H9 (cell line): ENCODE measurements at regions not wholly inside any gene's neighbourhood (a gene's known extent, or its start where the extent isn't known, plus 50 kb on each side); places are given as distances from the start of the nearest gene placed in this dataset.

ENCODE experiments used
- DNase-seq: peaks from one replicate; pipeline ENCODE4 v3.0.0-alpha.2; 2017
- H2AFZ ChIP-seq: one replicate; pipeline ENCODE4 v1.6.1; 2013; ENCODE audit warnings: mild to moderate bottlenecking, low read length, control low read depth, moderate library complexity
- H2AK5ac ChIP-seq: 2 replicates; pipeline ENCODE4 v1.6.1; 2013; ENCODE audit warnings: low read length, control low read depth, mixed read lengths; ENCODE audit not compliant: insufficient read length
- H2BK120ac ChIP-seq: one replicate; pipeline ENCODE4 v1.6.1; 2013; ENCODE audit warnings: low read depth, mild to moderate bottlenecking, low read length, control low read depth, inconsistent platforms; ENCODE audit not compliant: poor library complexity, severe bottlenecking
- H2BK12ac ChIP-seq: 2 replicates; pipeline ENCODE4 v1.6.1; 2013; ENCODE audit warnings: low read length, control low read depth, mixed read lengths, low read depth; ENCODE audit not compliant: insufficient read length
- H2BK15ac ChIP-seq: 2 replicates; pipeline ENCODE4 v1.6.1; 2013; ENCODE audit warnings: low read depth, low read length, control low read depth
- H2BK20ac ChIP-seq: one replicate; pipeline ENCODE4 v1.6.1; 2013; ENCODE audit warnings: low read depth, mild to moderate bottlenecking, low read length, control low read depth, inconsistent platforms; ENCODE audit not compliant: poor library complexity, severe bottlenecking
- H2BK5ac ChIP-seq: 2 replicates; pipeline ENCODE4 v1.6.1; 2013; ENCODE audit warnings: low read length, control low read depth, mixed read lengths; ENCODE audit not compliant: insufficient read length
- H3K14ac ChIP-seq: 2 replicates; pipeline ENCODE4 v1.6.1; 2013; ENCODE audit warnings: low read length, control low read depth; ENCODE audit not compliant: insufficient read depth
- H3K18ac ChIP-seq: 2 replicates; pipeline ENCODE4 v1.6.1; 2013; ENCODE audit warnings: low read depth, mild to moderate bottlenecking, mixed read lengths, low read length, control low read depth; ENCODE audit not compliant: insufficient read length
- H3K23ac ChIP-seq: 2 replicates; pipeline ENCODE4 v1.6.1; 2013; ENCODE audit warnings: low read length, control low read depth, mixed read lengths, low read depth; ENCODE audit not compliant: insufficient read length
- H3K23me2 ChIP-seq: 2 replicates; pipeline ENCODE4 v1.6.1; 2013; ENCODE audit warnings: low read depth, mild to moderate bottlenecking, mixed read lengths, low read length, control low read depth; ENCODE audit not compliant: insufficient read length, poor library complexity, severe bottlenecking
- H3K27ac ChIP-seq: 2 replicates; pipeline ENCODE4 v1.5.1; 2013; ENCODE audit warnings: low read length, control low read depth, mixed read lengths, low read depth; ENCODE audit not compliant: insufficient read length
- H3K27me3 ChIP-seq: 2 replicates; pipeline ENCODE4 v1.6.1; 2013; ENCODE audit warnings: low read length, control low read depth, inconsistent platforms; ENCODE audit not compliant: insufficient read depth
- H3K4ac ChIP-seq: 2 replicates; pipeline ENCODE4 v1.6.1; 2013; ENCODE audit warnings: low read depth, mild to moderate bottlenecking, control low read depth, inconsistent platforms, low read length, moderate library complexity
- H3K4me1 ChIP-seq: 2 replicates; pipeline ENCODE4 v1.6.1; 2013; ENCODE audit warnings: low read length, control low read depth, inconsistent platforms; ENCODE audit not compliant: insufficient read depth
- H3K4me2 ChIP-seq: 2 replicates; pipeline ENCODE4 v1.6.1; 2013; ENCODE audit warnings: low read length, control low read depth, mixed read lengths; ENCODE audit not compliant: insufficient read length, insufficient read depth
- H3K56ac ChIP-seq: 2 replicates; pipeline ENCODE4 v1.6.1; 2013; ENCODE audit warnings: low read depth, mild to moderate bottlenecking, mixed read lengths, low read length, control low read depth; ENCODE audit not compliant: insufficient read length
- H3K79me1 ChIP-seq: 2 replicates; pipeline ENCODE4 v1.6.1; 2013; ENCODE audit warnings: low read depth, mild to moderate bottlenecking, moderate library complexity, low read length, control low read depth, inconsistent platforms; ENCODE audit not compliant: insufficient read depth, poor library complexity, severe bottlenecking
- H3K79me2 ChIP-seq: 2 replicates; pipeline ENCODE4 v1.6.1; 2013; ENCODE audit warnings: low read length, control low read depth, inconsistent platforms; ENCODE audit not compliant: insufficient read depth
- H3K9ac ChIP-seq: 2 replicates; pipeline ENCODE4 v1.6.1; 2013; ENCODE audit warnings: low read length, control low read depth, mixed read lengths; ENCODE audit not compliant: insufficient read length; ENCODE audit errors: extremely low read depth
- H3K9me3 ChIP-seq: one replicate; pipeline ENCODE4 v1.6.1; 2013; ENCODE audit warnings: low read depth, low read length, inconsistent platforms; ENCODE audit not compliant: control insufficient read depth
- H3T11ph ChIP-seq: one replicate; pipeline ENCODE4 v1.6.1; 2013; ENCODE audit warnings: mild to moderate bottlenecking, low read length, control low read depth, inconsistent platforms
- H4K20me1 ChIP-seq: one replicate; pipeline ENCODE4 v1.6.1; 2013; ENCODE audit not compliant: control insufficient read depth, insufficient read length, insufficient read depth
- H4K5ac ChIP-seq: 2 replicates; pipeline ENCODE4 v1.6.1; 2013; ENCODE audit warnings: low read depth, mild to moderate bottlenecking, mixed read lengths, low read length, control low read depth; ENCODE audit not compliant: insufficient read length
- H4K8ac ChIP-seq: replicated peaks from 2 replicates; pipeline ENCODE4 v1.6.1; 2013; ENCODE audit warnings: low read length, control low read depth, mixed read lengths, low read depth; ENCODE audit not compliant: insufficient read length
- H4K91ac ChIP-seq: 2 replicates; pipeline ENCODE4 v1.6.1; 2013; ENCODE audit warnings: low read depth, mild to moderate bottlenecking, moderate library complexity, mixed read lengths, low read length, control low read depth; ENCODE audit not compliant: insufficient read length
- H3K27ac Mint-ChIP-seq, 3 experiments: 2 replicates in 2 of 3; 3 replicates in 1 of 3; pipeline ENCODE4 v1.8.0; 2020 to 2021; ENCODE audit warnings: mixed read lengths in 3 of 3, mild to moderate bottlenecking in 1 of 3, moderate library complexity in 1 of 3
- H3K27me3 Mint-ChIP-seq: 2 replicates; pipeline ENCODE4 v1.8.0; 2021; ENCODE audit warnings: low read depth, mild to moderate bottlenecking, moderate library complexity, mixed read lengths
- H3K36me3 Mint-ChIP-seq, 3 experiments: 2 replicates in 2 of 3; 3 replicates in 1 of 3; pipeline ENCODE4 v1.8.0; 2020 to 2021; ENCODE audit warnings: low read depth in 3 of 3, mixed read lengths in 3 of 3; ENCODE audit not compliant: insufficient read depth in 1 of 3
- H3K4me1 Mint-ChIP-seq, 2 experiments: 2 replicates each; pipeline ENCODE4 v1.8.0; 2020; ENCODE audit warnings: mixed read lengths in 2 of 2
- H3K4me3 Mint-ChIP-seq, 2 experiments: 2 replicates in 1 of 2; 3 replicates in 1 of 2; pipeline ENCODE4 v1.8.0; 2020 to 2021; ENCODE audit warnings: mild to moderate bottlenecking in 2 of 2, mixed read lengths in 2 of 2, moderate library complexity in 1 of 2
- H3K9me3 Mint-ChIP-seq, 2 experiments: 2 replicates in 1 of 2; 3 replicates in 1 of 2; pipeline ENCODE4 v1.8.0; 2020; ENCODE audit warnings: mild to moderate bottlenecking in 2 of 2, mixed read lengths in 2 of 2, moderate library complexity in 1 of 2
- CTCF ChIP-seq: fragments of 200-600 bp; sonication (generic); conservative IDR thresholded peaks from 3 replicates; pipeline ENCODE4 v1.8.0; 2021; ENCODE audit warnings: antibody characterized with exemption, mild to moderate bottlenecking
- WGBS: extraction: QIAGEN DNeasy Blood & Tissue Kit; methylation state at CpG from one replicate; pipeline ENCODE4 v1.1.7; 2013; ENCODE audit warnings: missing lambda C conversion rate, low lambda C conversion rate, mixed read lengths; ENCODE audit not compliant: insufficient read length; ENCODE audit errors: extremely low coverage; 5-methylcytosine and 5-hydroxymethylcytosine counted together

DNA sequence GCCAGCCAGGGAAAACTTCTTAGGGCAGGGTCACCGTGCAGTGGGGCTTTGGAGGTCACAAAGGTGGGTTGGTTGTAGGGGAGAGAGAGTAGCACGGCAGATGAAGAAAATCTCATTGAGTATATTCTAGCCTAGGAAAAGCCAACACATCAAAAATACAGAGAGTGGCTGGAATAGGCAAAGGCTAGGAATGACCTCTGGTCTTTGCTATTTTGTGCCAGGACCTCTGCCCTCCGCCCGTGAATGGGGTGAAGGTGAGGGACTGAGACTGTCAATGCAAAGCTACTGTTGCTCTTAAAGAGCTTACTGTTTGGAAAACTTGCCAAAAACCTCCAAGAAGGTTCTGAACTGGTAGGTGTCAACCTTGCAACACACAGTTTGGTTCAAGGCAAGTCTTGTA, 346.7 kb downstream of the CDH26 start:
- WGBS: no CpG with 5 or more reads among the region's 4 CpGs
- Histone ChIP-seq H4K8ac (no peak overlapping the region), H3K23ac (no peak overlapping the region), H2BK120ac (no peak overlapping the region), H2AFZ (no peak overlapping the region), H3K14ac (no peak overlapping the region), H3K56ac (no peak overlapping the region), H4K20me1 (no peaks in the 10 kb centered on the region), H4K91ac (no peak overlapping the region), H3K9ac (no peak overlapping the region), H3K27ac (no peak overlapping the region), H3K4me1 (no peaks in the 10 kb centered on the region), H3T11ph (no peak overlapping the region), H3K79me2 (no peaks in the 10 kb centered on the region), H3K4ac (no peak overlapping the region), H3K4me2 (no peak overlapping the region), H2BK15ac (no peak overlapping the region), H3K18ac (no peak overlapping the region), H2BK12ac (no peak overlapping the region), H3K27me3 (no peaks in the 10 kb centered on the region), H2AK5ac (no peak overlapping the region), H2BK5ac (no peak overlapping the region), H3K79me1 (no peaks in the 10 kb centered on the region), H3K9me3 (no peaks in the 10 kb centered on the region), H3K23me2 (no peaks in the 10 kb centered on the region), H4K5ac (no peak overlapping the region), H2BK20ac (no peak overlapping the region)
- H3K27ac Mint-ChIP-seq: no peak overlapping the region
- peaks cover 0 to 2% of the 10 kb centered on the region in 2 experiments; a peak in 1 of 4 replicates for H3K4me1 Mint-ChIP-seq
- H3K27me3 Mint-ChIP-seq: peaks cover 7% of the 10 kb centered on the region; the same call in 1 of the 2 replicates
- no peaks in the 10 kb centered on the region for H3K36me3 Mint-ChIP-seq
- no peak for DNase-seq
- TF ChIP-seq CTCF: no peak
- H3K4me3 Mint-ChIP-seq: no peak overlapping the region
- no peaks in the 10 kb centered on the region for H3K9me3 Mint-ChIP-seq
